Left lung (tissue), 4 donors: ENCODE measurements at regions not wholly inside any gene's neighbourhood (a gene's known extent, or its start where the extent isn't known, plus 50 kb on each side); places are given as distances from the start of the nearest gene placed in this dataset.
"Not testable (repeated sequence)": the region's sequence is repeated elsewhere in the genome, so short reads cannot be mapped to it uniquely, and the experiment has no call there.

ENCODE experiments used
- ATAC-seq: fragments of 200-7000 bp; cut with Tn5 transposase; one replicate; pipeline ENCODE4 v1.9.1; 2020; ENCODE audit warnings: moderate library complexity
- DNase-seq, 4 donors: peaks; one replicate each; pipeline ENCODE4 v3.0.0-alpha.2; 2013 to 2020
- H3K27ac ChIP-seq, 2 donors: fragments of 200-600 bp; sonication (generic) in 1 of 2; one replicate each; pipeline versions ENCODE4 v1.5.0 to v1.8.0; 2020 to 2021
- H3K27me3 ChIP-seq, 2 donors: fragments of 200-600 bp; sonication (generic) in 1 of 2; one replicate each; pipeline versions ENCODE4 v1.5.0 to v1.8.0; 2020 to 2021
- H3K36me3 ChIP-seq, 2 donors: fragments of 200-600 bp; sonication (generic) in 1 of 2; one replicate each; pipeline versions ENCODE4 v1.5.0 to v1.8.0; 2020 to 2021
- H3K4me1 ChIP-seq, 2 donors: fragments of 200-600 bp; one replicate each; pipeline ENCODE4 v1.8.0; 2021
- H3K4me3 ChIP-seq, 2 donors: fragments of 200-600 bp; sonication (generic) in 1 of 2; one replicate each; pipeline versions ENCODE4 v1.5.0 to v1.8.0; 2020 to 2021; ENCODE audit warnings: mild to moderate bottlenecking in 1 of 2
- H3K9me3 ChIP-seq, 2 donors: fragments of 200-600 bp; sonication (generic) in 1 of 2; one replicate each; pipeline versions ENCODE4 v1.5.0 to v1.8.0; 2020 to 2021
- CTCF ChIP-seq, 2 donors: fragments of 200-600 bp; sonication (generic) in 1 of 2; IDR thresholded peaks; one replicate each; pipeline versions ENCODE4 v1.5.0 to v1.8.0; 2021; ENCODE audit warnings: antibody characterized with exemption in 2 of 2
- intact Hi-C, 2 donors: fragments of 100-400 bp; cut with DNase I; formaldehyde crosslinking; loops; one replicate each; pipeline versions ENCODE4 v1.11.2 to v1.14.2; 2022
- donor health status: DM: no; HTN: yes; CAD: no.
- donor health status: DM: no; HTN: no; CAD: no.

GRCh38 chr2:150803689-150804398 is 316.4 kb upstream of the RND3 start:
- DNase-seq (no peak), ATAC-seq (no peak)
- Histone ChIP-seq H3K4me3 (no peak overlapping the region), H3K9me3 (peaks cover 0 to 2% of the 10 kb centered on the region in 2 donors), H3K4me1 (no peaks in the 10 kb centered on the region), H3K27ac (no peak overlapping the region), H3K27me3 (no peaks in the 10 kb centered on the region), H3K36me3 (no peaks in the 10 kb centered on the region)
- TF ChIP-seq CTCF (IDR thresholded peaks at IDR 0.05), result no peak
- intact Hi-C loops, result no loop called here

GRCh38 chr2:150802635-150803034 is 315.2 kb upstream of the RND3 start:
- no peaks in the 10 kb centered on the region for H3K36me3 ChIP-seq
- H3K9me3 ChIP-seq, result peaks cover 0 to 2% of the 10 kb centered on the region in 2 donors
- H3K4me1 ChIP-seq, result no peaks in the 10 kb centered on the region
- DNase-seq, result no peak
- intact Hi-C loops, result no loop called here
- TF ChIP-seq CTCF (IDR thresholded peaks at IDR 0.05), result no peak
- no peak overlapping the region for H3K4me3 ChIP-seq
- H3K27me3 ChIP-seq, result no peaks in the 10 kb centered on the region
- ATAC-seq, result no peak
- H3K27ac ChIP-seq, result no peak overlapping the region

- ATAC-seq, H3K27me3 ChIP-seq, intact Hi-C loops: not testable (repeated sequence)
These were observed 308.8 kb upstream of the RND3 start for GRCh38 chr2:150796236-150796635.

GRCh38 chr2:150792780-150793300 is 305.4 kb upstream of the RND3 start:
- DNase-seq, result no peak
- Histone ChIP-seq H3K27me3 (no peaks in the 10 kb centered on the region), H3K9me3 (peaks cover 0 to 14% of the 10 kb centered on the region in 2 donors), H3K4me3 (no peak overlapping the region), H3K27ac (no peak overlapping the region), H3K4me1 (no peaks in the 10 kb centered on the region), H3K36me3 (no peaks in the 10 kb centered on the region)
- no peak for ATAC-seq
- intact Hi-C loops, result no loop called here
- no peak for TF ChIP-seq CTCF (IDR thresholded peaks at IDR 0.05)

More at GRCh38 chr2:150796236-150796635, 308.8 kb upstream of the RND3 start:
- H3K4me3 ChIP-seq, DNase-seq, H3K36me3 ChIP-seq, H3K4me1 ChIP-seq, H3K27ac ChIP-seq: not testable (repeated sequence)
- peaks cover 0 to 14% of the 10 kb centered on the region in 2 donors for H3K9me3 ChIP-seq

GRCh38 chr2:150791567-150791966 is 304.1 kb upstream of the RND3 start:
- no peak for TF ChIP-seq CTCF (IDR thresholded peaks at IDR 0.05)
- no peak for DNase-seq
- H3K27ac ChIP-seq, result no peak overlapping the region
- no peak overlapping the region for H3K4me3 ChIP-seq
- no peaks in the 10 kb centered on the region for H3K36me3 ChIP-seq
- H3K9me3 ChIP-seq, result peaks cover 0 to 14% of the 10 kb centered on the region in 2 donors
- ATAC-seq, result no peak
- H3K4me1 ChIP-seq, result peaks cover 0 to 5% of the 10 kb centered on the region in 2 donors
- intact Hi-C loops, result no loop called here
- H3K27me3 ChIP-seq, result no peaks in the 10 kb centered on the region
